Hepatocyte (in vitro differentiated cells): ENCODE measurements at regions not wholly inside any gene's neighbourhood (a gene's known extent, or its start where the extent isn't known, plus 50 kb on each side); places are given as distances from the start of the nearest gene placed in this dataset.

Experiments
- CTCF ChIP-seq: fragments of 200-600 bp; sonication (generic); IDR thresholded peaks from 2 replicates; pipeline ENCODE4 v1.5.1; 2016; ENCODE audit warnings: antibody characterized with exemption, mild to moderate bottlenecking; ENCODE audit not compliant: poor library complexity
- EZH2 ChIP-seq: fragments of 200-600 bp; sonication (generic); IDR thresholded peaks from 2 replicates; pipeline ENCODE4 v1.6.1; 2016; ENCODE audit warnings: antibody characterized with exemption, mild to moderate bottlenecking, borderline replicate concordance
- EZH2phosphoT487 ChIP-seq: fragments of 200-600 bp; sonication (generic); IDR thresholded peaks from one replicate; pipeline ENCODE4 v1.6.1; 2018; ENCODE audit warnings: antibody characterized with exemption, mild to moderate bottlenecking, low read depth, moderate library complexity; ENCODE audit not compliant: unreplicated experiment, severe bottlenecking

- TF ChIP-seq CTCF (no peak), EZH2 (no peak), EZH2phosphoT487 (no peak)
Measured at GRCh38 chr14:71396050-71396677, 488.9 kb downstream of the PCNX1 start.
